AG09309 (cell line): ENCODE measurements at regions not wholly inside any gene's neighbourhood (a gene's known extent, or its start where the extent isn't known, plus 50 kb on each side); places are given as distances from the start of the nearest gene placed in this dataset.
A peak's percentile ranks its signal among the peaks of the same experiment; 100 is the strongest.

Source experiments
- DNase-seq: peaks from one replicate; pipeline ENCODE4 v3.0.0-alpha.2; 2010; ENCODE audit warnings: low read depth
- H3K4me3 ChIP-seq: 2 replicates; pipeline ENCODE4 v1.5.1; 2011; ENCODE audit warnings: mild to moderate bottlenecking, low read depth, low read length, moderate library complexity; ENCODE audit not compliant: control insufficient read depth
- TF ChIP-seq, protein P1 (sequence below): IDR thresholded peaks from 2 replicates; pipeline ENCODE4 v1.5.1; 2011; ENCODE audit warnings: mild to moderate bottlenecking, low read depth, low read length, inconsistent platforms; ENCODE audit not compliant: insufficient read depth, control insufficient read depth; ENCODE audit errors: missing control alignments

DNA sequence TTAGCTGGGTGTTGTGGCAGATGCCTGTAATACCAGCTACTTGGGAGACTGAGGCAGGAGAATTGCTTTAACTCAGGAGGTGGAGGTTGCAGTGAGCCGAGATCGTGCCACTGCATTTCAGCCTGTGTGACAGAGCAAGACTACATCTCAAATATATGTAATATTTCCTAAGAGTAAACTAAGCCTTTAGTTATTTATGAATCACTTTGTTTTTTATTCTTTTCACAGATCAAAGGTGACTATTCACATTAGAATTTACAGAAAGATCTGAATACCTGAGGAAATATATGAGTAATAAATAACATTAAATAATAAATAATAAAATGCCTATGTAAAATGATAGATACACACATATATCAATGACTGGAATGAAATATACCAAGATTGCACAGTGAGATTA is 630.8 kb upstream of the IMPG1 start:
- no peak overlapping the region for H3K4me3 ChIP-seq
- TF ChIP-seq, protein P1, sequence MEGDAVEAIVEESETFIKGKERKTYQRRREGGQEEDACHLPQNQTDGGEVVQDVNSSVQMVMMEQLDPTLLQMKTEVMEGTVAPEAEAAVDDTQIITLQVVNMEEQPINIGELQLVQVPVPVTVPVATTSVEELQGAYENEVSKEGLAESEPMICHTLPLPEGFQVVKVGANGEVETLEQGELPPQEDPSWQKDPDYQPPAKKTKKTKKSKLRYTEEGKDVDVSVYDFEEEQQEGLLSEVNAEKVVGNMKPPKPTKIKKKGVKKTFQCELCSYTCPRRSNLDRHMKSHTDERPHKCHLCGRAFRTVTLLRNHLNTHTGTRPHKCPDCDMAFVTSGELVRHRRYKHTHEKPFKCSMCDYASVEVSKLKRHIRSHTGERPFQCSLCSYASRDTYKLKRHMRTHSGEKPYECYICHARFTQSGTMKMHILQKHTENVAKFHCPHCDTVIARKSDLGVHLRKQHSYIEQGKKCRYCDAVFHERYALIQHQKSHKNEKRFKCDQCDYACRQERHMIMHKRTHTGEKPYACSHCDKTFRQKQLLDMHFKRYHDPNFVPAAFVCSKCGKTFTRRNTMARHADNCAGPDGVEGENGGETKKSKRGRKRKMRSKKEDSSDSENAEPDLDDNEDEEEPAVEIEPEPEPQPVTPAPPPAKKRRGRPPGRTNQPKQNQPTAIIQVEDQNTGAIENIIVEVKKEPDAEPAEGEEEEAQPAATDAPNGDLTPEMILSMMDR, result no peak
- no peak for DNase-seq

GRCh38 chr6:76702187-76702586 is 629.7 kb upstream of the IMPG1 start:
- DNase-seq, result no peak
- H3K4me3 ChIP-seq, result no peak overlapping the region
- TF ChIP-seq, protein P1, result no peak

DNA sequence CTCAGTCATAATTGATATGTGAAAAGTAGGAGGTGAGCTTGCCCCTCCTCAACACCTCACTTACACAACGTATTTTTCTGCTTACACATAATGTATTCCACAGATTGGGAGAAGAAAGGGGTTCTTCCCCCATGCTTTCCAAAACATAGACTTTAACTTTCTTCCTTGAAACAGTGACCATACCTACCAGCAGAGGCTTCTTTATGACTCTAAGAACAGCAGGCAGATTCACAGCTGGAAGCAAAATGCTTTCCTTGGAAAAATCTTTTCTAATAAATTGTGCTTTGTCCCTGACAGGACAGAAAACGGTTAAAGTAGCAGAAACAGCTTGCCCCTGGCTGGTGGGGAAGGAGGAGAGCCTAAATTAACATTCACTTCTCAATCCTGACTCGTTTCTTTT is 629.1 kb upstream of the IMPG1 start:
- H3K4me3 ChIP-seq, result no peak overlapping the region
- TF ChIP-seq, protein P1, result peak; percentile 42
- DNase-seq, result no peak

DNA sequence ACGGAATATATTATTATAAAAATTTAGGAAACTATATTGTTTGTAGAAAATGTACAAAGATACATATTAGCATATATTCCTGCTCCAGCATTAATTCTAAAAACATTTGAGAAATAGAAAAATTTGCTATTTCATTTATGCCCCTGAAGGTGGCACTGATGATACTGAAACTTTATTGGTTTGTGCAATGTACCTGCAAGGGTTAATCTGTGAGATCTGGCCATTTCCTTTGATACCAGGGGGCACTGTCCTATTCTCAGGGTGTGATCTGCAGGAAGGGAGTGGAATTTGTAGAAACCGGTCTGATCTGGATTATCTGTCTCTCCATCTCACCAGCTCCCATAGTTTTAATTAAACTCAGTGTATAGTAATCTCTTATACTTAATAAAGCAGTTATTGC is 625.1 kb upstream of the IMPG1 start:
- TF ChIP-seq, protein P1, result peak; percentile 3
- H3K4me3 ChIP-seq, result no peak overlapping the region
- DNase-seq, result no peak

- DNase-seq, result no peak
- TF ChIP-seq, protein P1, result no peak
- no peak overlapping the region for H3K4me3 ChIP-seq
These were observed 622.3 kb upstream of the IMPG1 start for GRCh38 chr6:76694795-76695194.

GRCh38 chr6:76684875-76685274 is 612.4 kb upstream of the IMPG1 start:
- H3K4me3 ChIP-seq, result no peak overlapping the region
- DNase-seq, result no peak
- TF ChIP-seq, protein P1, result no peak

DNA sequence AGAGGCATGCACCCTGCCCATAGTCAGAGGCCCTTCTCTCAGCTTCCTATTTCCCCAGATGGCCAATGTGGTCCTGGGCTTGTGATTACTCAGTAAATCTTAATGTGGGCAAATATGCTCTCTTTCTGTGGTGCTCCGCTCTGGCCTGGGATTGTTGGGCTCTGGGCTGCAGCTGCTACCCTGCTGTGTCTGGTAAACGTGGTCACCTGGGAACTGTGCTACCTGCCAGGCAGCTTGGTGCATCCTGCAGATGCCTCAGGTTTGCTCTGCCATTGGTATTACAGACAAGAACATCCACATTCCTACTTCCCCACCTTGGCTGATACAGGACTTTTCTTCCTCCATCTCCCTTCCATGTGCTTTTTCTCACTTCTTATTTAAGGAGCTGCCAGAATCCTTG is 611.5 kb upstream of the IMPG1 start:
- no peak for DNase-seq
- TF ChIP-seq, protein P1, result no peak
- no peak overlapping the region for H3K4me3 ChIP-seq
